ENCODE measurements at regions not wholly inside any gene's neighbourhood (a gene's known extent, or its start where the extent isn't known, plus 50 kb on each side); places are given as distances from the start of the nearest gene placed in this dataset.
A peak's percentile ranks its signal among the peaks of the same experiment; 100 is the strongest.

- Histone ChIP-seq H3K9ac (ENCODE audit: low read depth in 1 of 2, low read length in 2 of 2) (no peak overlapping the region), H3K9me3 (ENCODE audit: control insufficient read depth in 4 of 4, low read length in 3 of 4) (no peaks in the 10 kb centered on the region), H3K27ac (ENCODE audit: low read depth in 1 of 2, low read length in 2 of 2) (no peak overlapping the region), H3K27me3 (ENCODE audit: control insufficient read depth in 4 of 4, insufficient read depth in 4 of 4, low read length in 3 of 4) (no peaks in the 10 kb centered on the region), H3K4me1 (ENCODE audit: control insufficient read depth in 4 of 4, insufficient read depth in 4 of 4, low read length in 3 of 4) (peaks cover 0 to 3% (median under 1%) of the 10 kb centered on the region in 4 donors), H3K36me3 (ENCODE audit: control insufficient read depth in 4 of 4, insufficient read depth in 3 of 4, low read depth in 1 of 4, low read length in 3 of 4) (no peaks in the 10 kb centered on the region), H3K4me3 (ENCODE audit: low read depth in 1 of 3, low read length in 3 of 3) (no peak overlapping the region)
- no peak for TF ChIP-seq ZBTB33 (IDR thresholded peaks at IDR 0.05)
- no peak for TF ChIP-seq RAD21 (IDR thresholded peaks at IDR 0.05)
- peak; percentile 12 to 17 for TF ChIP-seq RXRA (IDR thresholded peaks at IDR 0.05)
- DNase-seq (ENCODE audit: low spot score): no peak
- 52% methylated on average over 3 of the region's 3 CpGs for WGBS
Observed at GRCh38 chr9:115171921-115172388, 54.0 kb upstream of the TNC start.

GRCh38 chr9:115182264-115182663 lies 64.3 kb upstream of the TNC start:
- no peaks in the 10 kb centered on the region for H3K4me1 ChIP-seq (ENCODE audit: control insufficient read depth in 4 of 4, insufficient read depth in 4 of 4, low read length in 3 of 4)
- no peak overlapping the region for H3K9ac ChIP-seq (ENCODE audit: low read depth in 1 of 2, low read length in 2 of 2)
- DNase-seq (ENCODE audit: low spot score): no peak
- no peaks in the 10 kb centered on the region for H3K9me3 ChIP-seq (ENCODE audit: control insufficient read depth in 4 of 4, low read length in 3 of 4)
- 84% methylated on average over 1 of the region's 1 CpG for WGBS
- no peaks in the 10 kb centered on the region for H3K27me3 ChIP-seq (ENCODE audit: control insufficient read depth in 4 of 4, insufficient read depth in 4 of 4, low read length in 3 of 4)
- no peak overlapping the region for H3K4me3 ChIP-seq (ENCODE audit: low read depth in 1 of 3, low read length in 3 of 3)
- no peak for TF ChIP-seq ZBTB33 (IDR thresholded peaks at IDR 0.05)
- no peak for TF ChIP-seq NR2F2 (IDR thresholded peaks at IDR 0.05)
- no peak for TF ChIP-seq HNF4G (IDR thresholded peaks at IDR 0.05)
- no peak for TF ChIP-seq YY1 (IDR thresholded peaks at IDR 0.05)
- no peak for TF ChIP-seq RXRA (IDR thresholded peaks at IDR 0.05)
- TF ChIP-seq JUND (IDR thresholded peaks at IDR 0.05): no peak
- no peak for TF ChIP-seq REST (IDR thresholded peaks at IDR 0.05)
- TF ChIP-seq FOXA2 (IDR thresholded peaks at IDR 0.05): no peak
- no peak for TF ChIP-seq SP1 (IDR thresholded peaks at IDR 0.05)
- TF ChIP-seq FOXA1 (IDR thresholded peaks at IDR 0.05): no peak
- TF ChIP-seq HNF4A (conservative IDR thresholded peaks at IDR 0.05): no peak
- TF ChIP-seq TAF1 (conservative IDR thresholded peaks at IDR 0.05): no peak
- TF ChIP-seq CTCF (IDR thresholded peaks at IDR 0.05; ENCODE audit: low read depth, low read length, missing input control): no peak
- no peak for TF ChIP-seq EGR1 (IDR thresholded peaks at IDR 0.05; ENCODE audit: low read depth in 2 of 2)
- TF ChIP-seq GABPA (IDR thresholded peaks at IDR 0.05 in 1 of 2, conservative IDR thresholded peaks at IDR 0.05 in 1 of 2): no peak
- TF ChIP-seq RAD21 (IDR thresholded peaks at IDR 0.05): no peak
- no peak for TF ChIP-seq ATF3 (IDR thresholded peaks at IDR 0.05)
- no peak for TF ChIP-seq MAX (IDR thresholded peaks at IDR 0.05)
- H3K27ac ChIP-seq (ENCODE audit: low read depth in 1 of 2, low read length in 2 of 2): no peak overlapping the region
- no peaks in the 10 kb centered on the region for H3K36me3 ChIP-seq (ENCODE audit: control insufficient read depth in 4 of 4, insufficient read depth in 3 of 4, low read depth in 1 of 4, low read length in 3 of 4)

Measured in liver (tissue), 8 donors.